ENCODE measurements at regions not wholly inside any gene's neighbourhood (a gene's known extent, or its start where the extent isn't known, plus 50 kb on each side); places are given as distances from the start of the nearest gene placed in this dataset.

- H3K9me1 ChIP-seq (ENCODE audit: control insufficient read depth, extremely low read depth, insufficient read depth, low read length): no peaks in the 10 kb centered on the region
- H3K9ac ChIP-seq (ENCODE audit: control insufficient read depth, extremely low read depth, insufficient read depth, low read length): no peak overlapping the region
- no peak overlapping the region for H3K27ac ChIP-seq (ENCODE audit: control insufficient read depth, insufficient read depth, low read length)
- H3K4me3 ChIP-seq (ENCODE audit: control insufficient read depth in 2 of 3, extremely low read depth in 1 of 3, insufficient read depth in 2 of 3, low read depth in 1 of 3, low read length in 3 of 3): no peak overlapping the region
- no peaks in the 10 kb centered on the region for H3K4me1 ChIP-seq (ENCODE audit: control insufficient read depth, extremely low read depth, insufficient read depth, low read length)
- dilution Hi-C loops (cut with MboI; ENCODE audit: extremely low pct_ligation_motif_present, low sequenced_read_pairs): no loop called here
- no peak overlapping the region for H3K4me2 ChIP-seq (ENCODE audit: control insufficient read depth, extremely low read depth, insufficient read depth, low read depth, low read length)
- no peak overlapping the region for H2AFZ ChIP-seq (ENCODE audit: control insufficient read depth, low read length)
- H3K79me2 ChIP-seq (ENCODE audit: control insufficient read depth, insufficient read depth, low read length): no peaks in the 10 kb centered on the region
- no peaks in the 10 kb centered on the region for H3K27me3 ChIP-seq (ENCODE audit: control insufficient read depth, extremely low read depth, insufficient read depth, low read length)
- no peaks in the 10 kb centered on the region for H3K36me3 ChIP-seq (ENCODE audit: control insufficient read depth in 2 of 2, extremely low read depth in 1 of 2, insufficient read depth in 2 of 2, low read length in 2 of 2)
- no peaks in the 10 kb centered on the region for H3K9me3 ChIP-seq (ENCODE audit: control insufficient read depth, low read depth, low read length)
- DNase-seq (ENCODE audit: low read depth, low spot score) (no peak), FAIRE-seq (no peak)
- no peaks in the 10 kb centered on the region for H4K20me1 ChIP-seq (ENCODE audit: control insufficient read depth, extremely low read depth, insufficient read depth, low read length)
- TF ChIP-seq CTCF (optimal IDR thresholded peaks at IDR 0.05 in 1 of 3, IDR thresholded peaks at IDR 0.05 in 1 of 3, conservative IDR thresholded peaks at IDR 0.05 in 1 of 3; ENCODE audit: extremely low read depth in 1 of 3, insufficient read depth in 2 of 3, low read length in 3 of 3): no peak
- TF ChIP-seq EZH2 (IDR thresholded peaks at IDR 0.05; ENCODE audit: low read length): no peak
Measured at GRCh38 chr22:27008454-27008853, 351.1 kb downstream of the MIAT start.

GRCh38 chr22:27011133-27011532 is 353.7 kb downstream of the MIAT start:
- no peaks in the 10 kb centered on the region for H3K79me2 ChIP-seq (ENCODE audit: control insufficient read depth, insufficient read depth, low read length)
- H3K36me3 ChIP-seq (ENCODE audit: control insufficient read depth in 2 of 2, extremely low read depth in 1 of 2, insufficient read depth in 2 of 2, low read length in 2 of 2): no peaks in the 10 kb centered on the region
- no peak for DNase-seq (ENCODE audit: low read depth, low spot score)
- H3K27me3 ChIP-seq (ENCODE audit: control insufficient read depth, extremely low read depth, insufficient read depth, low read length): peaks cover 4% of the 10 kb centered on the region
- H3K4me1 ChIP-seq (ENCODE audit: control insufficient read depth, extremely low read depth, insufficient read depth, low read length): no peaks in the 10 kb centered on the region
- dilution Hi-C loops (cut with MboI; ENCODE audit: extremely low pct_ligation_motif_present, low sequenced_read_pairs): no loop called here
- no peak overlapping the region for H3K9ac ChIP-seq (ENCODE audit: control insufficient read depth, extremely low read depth, insufficient read depth, low read length)
- TF ChIP-seq CTCF (optimal IDR thresholded peaks at IDR 0.05 in 1 of 3, IDR thresholded peaks at IDR 0.05 in 1 of 3, conservative IDR thresholded peaks at IDR 0.05 in 1 of 3; ENCODE audit: extremely low read depth in 1 of 3, insufficient read depth in 2 of 3, low read length in 3 of 3) (no peak), EZH2 (IDR thresholded peaks at IDR 0.05; ENCODE audit: low read length) (no peak)
- no peaks in the 10 kb centered on the region for H3K9me3 ChIP-seq (ENCODE audit: control insufficient read depth, low read depth, low read length)
- no peak overlapping the region for H3K4me2 ChIP-seq (ENCODE audit: control insufficient read depth, extremely low read depth, insufficient read depth, low read depth, low read length)
- no peak overlapping the region for H3K4me3 ChIP-seq (ENCODE audit: control insufficient read depth in 2 of 3, extremely low read depth in 1 of 3, insufficient read depth in 2 of 3, low read depth in 1 of 3, low read length in 3 of 3)
- no peak overlapping the region for H2AFZ ChIP-seq (ENCODE audit: control insufficient read depth, low read length)
- no peak overlapping the region for H3K27ac ChIP-seq (ENCODE audit: control insufficient read depth, insufficient read depth, low read length)
- no peak for FAIRE-seq
- no peaks in the 10 kb centered on the region for H4K20me1 ChIP-seq (ENCODE audit: control insufficient read depth, extremely low read depth, insufficient read depth, low read length)
- no peaks in the 10 kb centered on the region for H3K9me1 ChIP-seq (ENCODE audit: control insufficient read depth, extremely low read depth, insufficient read depth, low read length)

Measured in keratinocyte (primary cell).